ENCODE measurements at regions not wholly inside any gene's neighbourhood (a gene's known extent, or its start where the extent isn't known, plus 50 kb on each side); places are given as distances from the start of the nearest gene placed in this dataset.
"Not testable (repeated sequence)": the region's sequence is repeated elsewhere in the genome, so short reads cannot be mapped to it uniquely, and the experiment has no call there.

GRCh38 chr17:18546514-18547398 lies 70.2 kb downstream of the LGALS9C start:
- DNase-seq (ENCODE audit: low read depth) = not testable (repeated sequence)

- not testable (repeated sequence) for DNase-seq (ENCODE audit: low read depth)
Measured at GRCh38 chr17:18557086-18557485, 80.5 kb downstream of the LGALS9C start.

- not testable (repeated sequence) for DNase-seq (ENCODE audit: low read depth)
Measured at GRCh38 chr17:18563381-18564098, 80.7 kb downstream of the TBC1D28 start.

- DNase-seq (ENCODE audit: low read depth) = peak; percentile 24
Measured at GRCh38 chr17:18564099-18564448, 80.1 kb downstream of the TBC1D28 start.

- DNase-seq (ENCODE audit: low read depth) = not testable (repeated sequence)
Measured at GRCh38 chr17:18568108-18568995, 75.8 kb downstream of the TBC1D28 start.

DNA sequence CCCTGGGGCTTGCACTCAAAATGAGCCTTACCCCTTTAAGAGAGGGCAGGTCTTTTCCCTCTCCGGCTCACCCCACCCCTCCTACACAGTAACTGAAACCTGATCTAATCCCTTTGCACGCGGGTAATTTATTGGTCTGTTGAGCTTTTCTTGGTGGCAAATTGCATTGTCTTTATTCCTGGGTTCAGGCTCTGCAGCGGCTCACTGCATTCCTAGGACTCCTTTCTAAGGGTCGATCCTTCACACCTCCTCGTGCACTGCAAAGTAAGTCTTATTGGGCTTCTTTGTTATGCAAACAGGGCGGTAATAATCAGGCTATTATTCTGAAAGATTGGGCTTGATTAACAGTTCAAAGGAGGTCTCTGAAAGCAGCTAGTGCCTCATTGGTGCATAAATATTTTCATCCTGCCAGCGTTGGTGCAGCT lies 74.7 kb downstream of the TBC1D28 start:
- peak; percentile 12 for DNase-seq (ENCODE audit: low read depth)

DNA sequence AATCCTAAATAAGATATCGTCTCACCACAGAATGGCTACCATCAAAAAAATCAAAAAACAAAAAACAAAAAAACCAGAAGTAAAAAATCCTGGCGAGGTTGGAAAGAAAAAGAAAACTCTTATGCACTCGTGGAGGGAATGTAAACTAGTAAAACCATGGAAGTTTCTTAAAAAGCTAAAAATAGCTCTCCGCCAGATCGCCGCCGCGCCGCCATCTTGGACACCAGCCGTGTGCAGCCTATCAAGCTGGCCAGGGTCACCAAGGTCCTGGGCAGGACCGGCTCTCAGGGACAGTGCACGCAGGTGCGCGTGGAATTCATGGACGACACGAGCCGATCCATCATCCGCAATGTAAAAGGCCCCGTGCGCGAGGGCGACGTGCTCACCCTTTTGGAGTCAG lies 71.7 kb downstream of the TBC1D28 start:
- not testable (repeated sequence) for DNase-seq (ENCODE audit: low read depth)

- peak; percentile 2 for DNase-seq (ENCODE audit: low read depth)
Measured at GRCh38 chr17:18574137-18574536, 70.1 kb downstream of the TBC1D28 start.
